H9 (cell line): ENCODE measurements at regions not wholly inside any gene's neighbourhood (a gene's known extent, or its start where the extent isn't known, plus 50 kb on each side); places are given as distances from the start of the nearest gene placed in this dataset.

Source experiments
- DNase-seq: peaks from one replicate; pipeline ENCODE4 v3.0.0-alpha.2; 2017
- H2AFZ ChIP-seq: one replicate; pipeline ENCODE4 v1.6.1; 2013; ENCODE audit warnings: mild to moderate bottlenecking, low read length, control low read depth, moderate library complexity
- H2AK5ac ChIP-seq: 2 replicates; pipeline ENCODE4 v1.6.1; 2013; ENCODE audit warnings: low read length, control low read depth, mixed read lengths; ENCODE audit not compliant: insufficient read length
- H2BK120ac ChIP-seq: one replicate; pipeline ENCODE4 v1.6.1; 2013; ENCODE audit warnings: low read depth, mild to moderate bottlenecking, low read length, control low read depth, inconsistent platforms; ENCODE audit not compliant: poor library complexity, severe bottlenecking
- H2BK12ac ChIP-seq: 2 replicates; pipeline ENCODE4 v1.6.1; 2013; ENCODE audit warnings: low read length, control low read depth, mixed read lengths, low read depth; ENCODE audit not compliant: insufficient read length
- H2BK15ac ChIP-seq: 2 replicates; pipeline ENCODE4 v1.6.1; 2013; ENCODE audit warnings: low read depth, low read length, control low read depth
- H2BK20ac ChIP-seq: one replicate; pipeline ENCODE4 v1.6.1; 2013; ENCODE audit warnings: low read depth, mild to moderate bottlenecking, low read length, control low read depth, inconsistent platforms; ENCODE audit not compliant: poor library complexity, severe bottlenecking
- H2BK5ac ChIP-seq: 2 replicates; pipeline ENCODE4 v1.6.1; 2013; ENCODE audit warnings: low read length, control low read depth, mixed read lengths; ENCODE audit not compliant: insufficient read length
- H3K14ac ChIP-seq: 2 replicates; pipeline ENCODE4 v1.6.1; 2013; ENCODE audit warnings: low read length, control low read depth; ENCODE audit not compliant: insufficient read depth
- H3K18ac ChIP-seq: 2 replicates; pipeline ENCODE4 v1.6.1; 2013; ENCODE audit warnings: low read depth, mild to moderate bottlenecking, mixed read lengths, low read length, control low read depth; ENCODE audit not compliant: insufficient read length
- H3K23ac ChIP-seq: 2 replicates; pipeline ENCODE4 v1.6.1; 2013; ENCODE audit warnings: low read length, control low read depth, mixed read lengths, low read depth; ENCODE audit not compliant: insufficient read length
- H3K23me2 ChIP-seq: 2 replicates; pipeline ENCODE4 v1.6.1; 2013; ENCODE audit warnings: low read depth, mild to moderate bottlenecking, mixed read lengths, low read length, control low read depth; ENCODE audit not compliant: insufficient read length, poor library complexity, severe bottlenecking
- H3K27ac ChIP-seq: 2 replicates; pipeline ENCODE4 v1.5.1; 2013; ENCODE audit warnings: low read length, control low read depth, mixed read lengths, low read depth; ENCODE audit not compliant: insufficient read length
- H3K27me3 ChIP-seq: 2 replicates; pipeline ENCODE4 v1.6.1; 2013; ENCODE audit warnings: low read length, control low read depth, inconsistent platforms; ENCODE audit not compliant: insufficient read depth
- H3K4ac ChIP-seq: 2 replicates; pipeline ENCODE4 v1.6.1; 2013; ENCODE audit warnings: low read depth, mild to moderate bottlenecking, control low read depth, inconsistent platforms, low read length, moderate library complexity
- H3K4me1 ChIP-seq: 2 replicates; pipeline ENCODE4 v1.6.1; 2013; ENCODE audit warnings: low read length, control low read depth, inconsistent platforms; ENCODE audit not compliant: insufficient read depth
- H3K4me2 ChIP-seq: 2 replicates; pipeline ENCODE4 v1.6.1; 2013; ENCODE audit warnings: low read length, control low read depth, mixed read lengths; ENCODE audit not compliant: insufficient read length, insufficient read depth
- H3K56ac ChIP-seq: 2 replicates; pipeline ENCODE4 v1.6.1; 2013; ENCODE audit warnings: low read depth, mild to moderate bottlenecking, mixed read lengths, low read length, control low read depth; ENCODE audit not compliant: insufficient read length
- H3K79me1 ChIP-seq: 2 replicates; pipeline ENCODE4 v1.6.1; 2013; ENCODE audit warnings: low read depth, mild to moderate bottlenecking, moderate library complexity, low read length, control low read depth, inconsistent platforms; ENCODE audit not compliant: insufficient read depth, poor library complexity, severe bottlenecking
- H3K79me2 ChIP-seq: 2 replicates; pipeline ENCODE4 v1.6.1; 2013; ENCODE audit warnings: low read length, control low read depth, inconsistent platforms; ENCODE audit not compliant: insufficient read depth
- H3K9ac ChIP-seq: 2 replicates; pipeline ENCODE4 v1.6.1; 2013; ENCODE audit warnings: low read length, control low read depth, mixed read lengths; ENCODE audit not compliant: insufficient read length; ENCODE audit errors: extremely low read depth
- H3K9me3 ChIP-seq: one replicate; pipeline ENCODE4 v1.6.1; 2013; ENCODE audit warnings: low read depth, low read length, inconsistent platforms; ENCODE audit not compliant: control insufficient read depth
- H3T11ph ChIP-seq: one replicate; pipeline ENCODE4 v1.6.1; 2013; ENCODE audit warnings: mild to moderate bottlenecking, low read length, control low read depth, inconsistent platforms
- H4K20me1 ChIP-seq: one replicate; pipeline ENCODE4 v1.6.1; 2013; ENCODE audit not compliant: control insufficient read depth, insufficient read length, insufficient read depth
- H4K5ac ChIP-seq: 2 replicates; pipeline ENCODE4 v1.6.1; 2013; ENCODE audit warnings: low read depth, mild to moderate bottlenecking, mixed read lengths, low read length, control low read depth; ENCODE audit not compliant: insufficient read length
- H4K8ac ChIP-seq: replicated peaks from 2 replicates; pipeline ENCODE4 v1.6.1; 2013; ENCODE audit warnings: low read length, control low read depth, mixed read lengths, low read depth; ENCODE audit not compliant: insufficient read length
- H4K91ac ChIP-seq: 2 replicates; pipeline ENCODE4 v1.6.1; 2013; ENCODE audit warnings: low read depth, mild to moderate bottlenecking, moderate library complexity, mixed read lengths, low read length, control low read depth; ENCODE audit not compliant: insufficient read length
- H3K27ac Mint-ChIP-seq, 3 experiments: 2 replicates in 2 of 3; 3 replicates in 1 of 3; pipeline ENCODE4 v1.8.0; 2020 to 2021; ENCODE audit warnings: mixed read lengths in 3 of 3, mild to moderate bottlenecking in 1 of 3, moderate library complexity in 1 of 3
- H3K27me3 Mint-ChIP-seq: 2 replicates; pipeline ENCODE4 v1.8.0; 2021; ENCODE audit warnings: low read depth, mild to moderate bottlenecking, moderate library complexity, mixed read lengths
- H3K36me3 Mint-ChIP-seq, 3 experiments: 2 replicates in 2 of 3; 3 replicates in 1 of 3; pipeline ENCODE4 v1.8.0; 2020 to 2021; ENCODE audit warnings: low read depth in 3 of 3, mixed read lengths in 3 of 3; ENCODE audit not compliant: insufficient read depth in 1 of 3
- H3K4me1 Mint-ChIP-seq, 2 experiments: 2 replicates each; pipeline ENCODE4 v1.8.0; 2020; ENCODE audit warnings: mixed read lengths in 2 of 2
- H3K4me3 Mint-ChIP-seq, 2 experiments: 2 replicates in 1 of 2; 3 replicates in 1 of 2; pipeline ENCODE4 v1.8.0; 2020 to 2021; ENCODE audit warnings: mild to moderate bottlenecking in 2 of 2, mixed read lengths in 2 of 2, moderate library complexity in 1 of 2
- H3K9me3 Mint-ChIP-seq, 2 experiments: 2 replicates in 1 of 2; 3 replicates in 1 of 2; pipeline ENCODE4 v1.8.0; 2020; ENCODE audit warnings: mild to moderate bottlenecking in 2 of 2, mixed read lengths in 2 of 2, moderate library complexity in 1 of 2
- WGBS: extraction: QIAGEN DNeasy Blood & Tissue Kit; methylation state at CpG from one replicate; pipeline ENCODE4 v1.1.7; 2013; ENCODE audit warnings: missing lambda C conversion rate, low lambda C conversion rate, mixed read lengths; ENCODE audit not compliant: insufficient read length; ENCODE audit errors: extremely low coverage; 5-methylcytosine and 5-hydroxymethylcytosine counted together
- TF ChIP-seq, protein P1 (sequence below): fragments of 200-600 bp; sonication (generic); conservative IDR thresholded peaks from 3 replicates; pipeline ENCODE4 v1.8.0; 2021; ENCODE audit warnings: antibody characterized with exemption, mild to moderate bottlenecking

- Histone ChIP-seq H3T11ph (no peak overlapping the region), H3K27me3 (no peaks in the 10 kb centered on the region), H3K27ac (no peak overlapping the region), H2BK5ac (no peak overlapping the region), H3K23ac (no peak overlapping the region), H3K4me2 (no peak overlapping the region), H4K5ac (no peak overlapping the region), H2BK12ac (no peak overlapping the region), H2BK120ac (no peak overlapping the region), H3K79me1 (no peaks in the 10 kb centered on the region), H3K18ac (no peak overlapping the region), H3K9me3 (no peaks in the 10 kb centered on the region), H3K23me2 (no peaks in the 10 kb centered on the region), H4K91ac (no peak overlapping the region), H3K56ac (no peak overlapping the region), H3K79me2 (no peaks in the 10 kb centered on the region), H3K14ac (no peak overlapping the region), H2AK5ac (no peak overlapping the region), H3K9ac (no peak overlapping the region), H3K4me1 (no peaks in the 10 kb centered on the region), H4K20me1 (no peaks in the 10 kb centered on the region), H2AFZ (no peak overlapping the region), H2BK20ac (no peak overlapping the region), H2BK15ac (no peak overlapping the region), H3K4ac (no peak overlapping the region), H4K8ac (no peak overlapping the region)
- DNase-seq: no peak
- no peak overlapping the region for H3K27ac Mint-ChIP-seq
- H3K4me3 Mint-ChIP-seq: no peak overlapping the region
- TF ChIP-seq, protein P1, sequence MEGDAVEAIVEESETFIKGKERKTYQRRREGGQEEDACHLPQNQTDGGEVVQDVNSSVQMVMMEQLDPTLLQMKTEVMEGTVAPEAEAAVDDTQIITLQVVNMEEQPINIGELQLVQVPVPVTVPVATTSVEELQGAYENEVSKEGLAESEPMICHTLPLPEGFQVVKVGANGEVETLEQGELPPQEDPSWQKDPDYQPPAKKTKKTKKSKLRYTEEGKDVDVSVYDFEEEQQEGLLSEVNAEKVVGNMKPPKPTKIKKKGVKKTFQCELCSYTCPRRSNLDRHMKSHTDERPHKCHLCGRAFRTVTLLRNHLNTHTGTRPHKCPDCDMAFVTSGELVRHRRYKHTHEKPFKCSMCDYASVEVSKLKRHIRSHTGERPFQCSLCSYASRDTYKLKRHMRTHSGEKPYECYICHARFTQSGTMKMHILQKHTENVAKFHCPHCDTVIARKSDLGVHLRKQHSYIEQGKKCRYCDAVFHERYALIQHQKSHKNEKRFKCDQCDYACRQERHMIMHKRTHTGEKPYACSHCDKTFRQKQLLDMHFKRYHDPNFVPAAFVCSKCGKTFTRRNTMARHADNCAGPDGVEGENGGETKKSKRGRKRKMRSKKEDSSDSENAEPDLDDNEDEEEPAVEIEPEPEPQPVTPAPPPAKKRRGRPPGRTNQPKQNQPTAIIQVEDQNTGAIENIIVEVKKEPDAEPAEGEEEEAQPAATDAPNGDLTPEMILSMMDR: peak; percentile 33; the same call in 1 of the 3 replicates
- WGBS: no CpG with 5 or more reads among the region's 4 CpGs
- peaks cover 26% of the 10 kb centered on the region for H3K27me3 Mint-ChIP-seq
- H3K9me3 Mint-ChIP-seq: no peaks in the 10 kb centered on the region
- H3K4me1 Mint-ChIP-seq: peaks cover 1 to 2% of the 10 kb centered on the region in 2 experiments
- H3K36me3 Mint-ChIP-seq: no peaks in the 10 kb centered on the region
Observed at GRCh38 chr5:93252165-93252564, 328.9 kb downstream of the NR2F1-AS1 start.
